GM19468 (cell line): ENCODE measurements at regions not wholly inside any gene's neighbourhood (a gene's known extent, or its start where the extent isn't known, plus 50 kb on each side); places are given as distances from the start of the nearest gene placed in this dataset.
"Not testable (repeated sequence)": the region's sequence is repeated elsewhere in the genome, so short reads cannot be mapped to it uniquely, and the experiment has no call there.

Experiments
- ATAC-seq: cut with Tn5 transposase; IDR thresholded peaks from one replicate; pipeline ENCODE4 v1.9.1; 2021; ENCODE audit warnings: mild to moderate bottlenecking, moderate library complexity, moderate number of reproducible peaks; ENCODE audit not compliant: unreplicated experiment; ENCODE audit errors: extremely low read depth

DNA sequence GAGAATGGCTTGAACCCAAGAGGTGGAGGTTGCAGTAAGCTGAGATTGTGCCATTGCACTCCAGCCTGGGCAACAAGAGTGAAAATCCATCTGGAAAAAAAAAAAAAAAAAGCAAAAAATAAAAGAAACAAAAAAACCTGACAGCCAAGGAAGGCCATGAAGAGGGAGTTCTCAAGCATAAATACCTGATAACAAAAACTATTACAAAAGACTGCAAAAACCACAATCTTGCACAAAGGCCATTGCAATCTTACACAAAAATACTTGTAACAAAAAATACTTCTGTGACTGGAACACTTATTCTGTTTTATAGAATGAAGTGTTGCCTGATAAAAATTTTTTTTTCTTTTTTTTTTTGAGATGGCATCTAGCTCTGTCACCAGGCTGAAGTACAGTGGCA lies 61.5 kb upstream of the TSC22D1 start:
- ATAC-seq: no peak

DNA sequence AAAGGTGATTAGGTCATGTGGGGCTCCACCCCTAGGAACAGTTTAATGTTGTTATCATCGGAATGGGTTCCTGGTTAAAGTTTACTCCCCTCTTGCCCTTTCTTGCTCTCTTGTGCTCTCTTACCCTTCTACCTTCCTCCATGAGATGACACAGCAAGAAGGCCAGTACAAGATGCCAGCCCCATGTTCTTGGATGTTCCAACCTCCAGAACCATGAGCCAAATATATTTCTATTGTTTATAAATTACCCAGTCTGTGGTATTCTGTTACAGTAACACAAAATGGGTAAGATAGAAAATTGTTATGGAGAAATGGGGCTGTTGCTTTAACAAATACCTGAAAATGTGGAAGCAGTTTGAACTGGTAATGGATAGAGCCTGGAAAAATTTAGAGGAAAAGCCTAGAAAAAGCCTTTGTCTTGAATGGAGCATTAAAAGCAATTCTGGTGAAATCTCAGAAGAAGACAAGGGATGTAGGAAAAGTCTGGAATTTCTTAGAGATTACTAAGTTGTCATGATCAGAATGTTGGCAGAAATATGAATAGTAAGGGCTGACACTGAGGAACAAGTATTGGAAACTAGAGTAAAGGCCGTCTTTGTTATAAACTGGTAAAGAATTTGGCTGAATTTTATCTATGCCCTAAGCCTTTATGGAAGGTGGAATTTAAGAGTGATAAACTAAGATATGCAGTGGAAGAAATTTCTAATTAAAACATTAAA lies 53.5 kb upstream of the TSC22D1 start:
- no peak for ATAC-seq

DNA sequence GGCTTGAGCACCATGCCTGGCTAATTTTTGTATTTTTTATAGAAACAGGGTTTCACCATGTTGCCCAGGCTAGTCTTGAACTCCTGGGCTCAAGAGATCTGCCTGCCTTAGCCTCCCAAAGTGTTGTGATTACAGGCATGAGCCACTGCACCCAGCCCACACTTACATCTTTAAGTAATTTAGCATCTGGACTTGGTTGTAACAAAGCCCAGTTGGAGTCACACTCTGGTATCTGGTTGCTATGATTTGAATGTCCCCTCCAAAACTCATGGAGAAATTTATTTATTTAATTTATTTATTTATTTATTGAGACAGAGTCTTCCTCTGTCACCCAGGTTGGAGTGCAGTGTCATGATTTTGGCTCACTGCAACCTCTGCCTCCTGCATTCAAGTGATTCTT lies 52.7 kb upstream of the TSC22D1 start:
- ATAC-seq: not testable (repeated sequence)

DNA sequence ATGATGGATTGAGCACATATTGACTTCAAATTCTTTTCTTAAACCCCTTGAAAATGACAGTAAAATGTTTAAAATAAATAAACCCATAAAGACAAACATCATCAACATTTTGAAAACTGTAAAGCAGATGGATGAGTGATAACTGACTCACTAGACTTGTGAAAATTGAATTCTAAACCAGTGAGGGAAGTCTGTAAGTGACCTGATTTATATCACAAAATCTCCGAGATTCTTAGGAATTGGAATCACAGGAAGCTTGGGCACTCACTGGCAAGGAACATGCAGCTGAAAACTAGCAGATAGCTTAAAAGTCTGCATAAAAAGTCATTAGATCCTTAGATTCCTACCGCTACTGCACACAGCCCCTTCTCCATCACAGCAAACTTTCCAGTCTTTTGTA lies 51.3 kb upstream of the TSC22D1 start:
- ATAC-seq: no peak

DNA sequence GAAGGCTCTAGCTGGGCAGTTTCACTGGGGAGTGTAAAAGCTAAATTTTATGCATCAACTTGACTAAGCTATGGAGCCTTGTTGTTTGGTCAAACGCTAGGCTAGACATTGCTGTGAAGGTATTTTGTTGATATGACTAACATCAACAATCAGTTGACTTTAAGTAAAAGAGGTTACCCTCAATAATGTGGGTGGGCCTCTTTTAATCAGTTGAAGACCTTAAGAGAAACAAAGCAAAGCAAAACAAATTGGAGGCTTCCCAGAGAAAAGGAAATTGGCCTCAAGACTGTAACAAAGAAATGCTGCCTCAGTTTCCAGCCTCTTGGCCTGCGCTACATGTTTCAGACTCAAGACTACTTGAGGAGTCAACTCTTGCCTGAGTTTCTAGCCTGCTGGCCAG lies 50.0 kb upstream of the TSC22D1 start:
- no peak for ATAC-seq
